Right lobe of liver (tissue), 6 donors: ENCODE measurements at regions not wholly inside any gene's neighbourhood (a gene's known extent, or its start where the extent isn't known, plus 50 kb on each side); places are given as distances from the start of the nearest gene placed in this dataset.

Source experiments
- ATAC-seq, 4 donors: fragments of 200-7000 bp; cut with Tn5 transposase; one replicate each; pipeline ENCODE4 v1.9.1; 2020; ENCODE audit warnings: mild to moderate bottlenecking in 4 of 4, moderate library complexity in 4 of 4
- DNase-seq, 3 donors: peaks; one replicate each; pipeline ENCODE4 v3.0.0-alpha.2; 2020
- H3K27ac ChIP-seq, 3 donors: fragments of 200-600 bp; one replicate each; pipeline ENCODE4 v1.8.0; 2022
- H3K27me3 ChIP-seq, 2 donors: fragments of 200-600 bp; one replicate each; pipeline ENCODE4 v1.8.0; 2022
- H3K36me3 ChIP-seq, 4 donors: fragments of 200-600 bp; sonication (generic) in 1 of 4; one replicate each; pipeline versions ENCODE4 v1.5.1 to v1.8.0; 2017 to 2022; ENCODE audit warnings: control low read depth in 1 of 4
- H3K4me1 ChIP-seq, 4 donors: fragments of 200-600 bp; sonication (generic) in 1 of 4; one replicate each; pipeline versions ENCODE4 v1.5.1 to v1.8.0; 2017 to 2022; ENCODE audit warnings: control low read depth in 1 of 4
- H3K4me3 ChIP-seq, 3 donors: fragments of 200-600 bp; one replicate each; pipeline ENCODE4 v1.8.0; 2022
- H3K9me3 ChIP-seq, 4 donors: fragments of 200-600 bp; sonication (generic) in 1 of 4; one replicate each; pipeline versions ENCODE4 v1.5.1 to v1.8.0; 2017 to 2022; ENCODE audit warnings: control low read depth in 1 of 4
- POLR2A ChIP-seq: fragments of 450-650 bp; IDR thresholded peaks from one replicate; pipeline ENCODE4 v1.6.1; 2017; ENCODE audit warnings: antibody characterized with exemption, mild to moderate bottlenecking
- WGBS: methylation state at CpG from one replicate; pipeline ENCODE4 v1.1.6; 2018; ENCODE audit warnings: low coverage, low lambda C conversion rate; ENCODE audit not compliant: insufficient coverage; ENCODE audit errors: missing lambda C conversion rate; 5-methylcytosine and 5-hydroxymethylcytosine counted together
- intact Hi-C, 2 donors: fragments of 100-400 bp; cut with DNase I; formaldehyde crosslinking; loops; one replicate each; pipeline versions ENCODE4 v1.11.2 to v1.14.1; 2022
- TF ChIP-seq, protein P1 (sequence below), 4 donors: fragments of 200-600 bp in 3 of 4; fragments of 450-650 bp in 1 of 4; IDR thresholded peaks; one replicate each; pipeline versions ENCODE4 v1.5.1 to v1.8.0; 2016 to 2022; ENCODE audit warnings: antibody characterized with exemption in 4 of 4, mild to moderate bottlenecking in 2 of 4
- donor health status: DM: no; HTN: yes; CAD: no.
- donor health status: DM: no; HTN: no; CAD: no.
- donor health status: DM: no; HTN: no; CAD: no.
- donor health status: DM: no; HTN: yes; CAD: no.
- donor health status: DM: no; HTN: yes; CAD: no.

DNA sequence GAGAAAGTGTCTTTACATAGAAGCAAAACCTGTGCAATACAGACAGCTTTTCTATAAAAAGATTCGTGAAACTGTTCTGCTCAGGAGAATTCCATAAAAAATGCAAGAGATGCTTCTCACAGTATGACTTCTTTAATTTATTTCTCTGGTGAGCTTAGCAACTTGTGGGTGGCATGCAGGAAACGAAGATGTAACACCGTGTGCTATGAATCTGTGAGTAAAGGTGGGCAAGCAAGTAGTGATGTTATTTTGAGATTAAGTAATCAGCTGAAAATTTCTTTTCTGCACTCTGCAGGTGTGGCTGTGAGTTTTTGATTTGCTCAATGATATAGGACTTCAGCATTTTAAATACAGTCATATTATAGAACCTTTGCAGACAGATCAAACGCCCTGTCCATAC lies 656.8 kb upstream of the NCAM2 start:
- ATAC-seq, result no peak
- Histone ChIP-seq H3K4me3 (no peak overlapping the region), H3K4me1 (no peaks in the 10 kb centered on the region), H3K36me3 (no peaks in the 10 kb centered on the region), H3K27me3 (no peaks in the 10 kb centered on the region), H3K9me3 (no peaks in the 10 kb centered on the region), H3K27ac (no peak overlapping the region)
- TF ChIP-seq POLR2A, result no peak
- TF ChIP-seq, protein P1, sequence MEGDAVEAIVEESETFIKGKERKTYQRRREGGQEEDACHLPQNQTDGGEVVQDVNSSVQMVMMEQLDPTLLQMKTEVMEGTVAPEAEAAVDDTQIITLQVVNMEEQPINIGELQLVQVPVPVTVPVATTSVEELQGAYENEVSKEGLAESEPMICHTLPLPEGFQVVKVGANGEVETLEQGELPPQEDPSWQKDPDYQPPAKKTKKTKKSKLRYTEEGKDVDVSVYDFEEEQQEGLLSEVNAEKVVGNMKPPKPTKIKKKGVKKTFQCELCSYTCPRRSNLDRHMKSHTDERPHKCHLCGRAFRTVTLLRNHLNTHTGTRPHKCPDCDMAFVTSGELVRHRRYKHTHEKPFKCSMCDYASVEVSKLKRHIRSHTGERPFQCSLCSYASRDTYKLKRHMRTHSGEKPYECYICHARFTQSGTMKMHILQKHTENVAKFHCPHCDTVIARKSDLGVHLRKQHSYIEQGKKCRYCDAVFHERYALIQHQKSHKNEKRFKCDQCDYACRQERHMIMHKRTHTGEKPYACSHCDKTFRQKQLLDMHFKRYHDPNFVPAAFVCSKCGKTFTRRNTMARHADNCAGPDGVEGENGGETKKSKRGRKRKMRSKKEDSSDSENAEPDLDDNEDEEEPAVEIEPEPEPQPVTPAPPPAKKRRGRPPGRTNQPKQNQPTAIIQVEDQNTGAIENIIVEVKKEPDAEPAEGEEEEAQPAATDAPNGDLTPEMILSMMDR (IDR thresholded peaks at IDR 0.05), result no peak
- intact Hi-C loops, result no loop called here
- WGBS, result 46% methylated on average over 4 of the region's 4 CpGs
- no peak for DNase-seq

DNA sequence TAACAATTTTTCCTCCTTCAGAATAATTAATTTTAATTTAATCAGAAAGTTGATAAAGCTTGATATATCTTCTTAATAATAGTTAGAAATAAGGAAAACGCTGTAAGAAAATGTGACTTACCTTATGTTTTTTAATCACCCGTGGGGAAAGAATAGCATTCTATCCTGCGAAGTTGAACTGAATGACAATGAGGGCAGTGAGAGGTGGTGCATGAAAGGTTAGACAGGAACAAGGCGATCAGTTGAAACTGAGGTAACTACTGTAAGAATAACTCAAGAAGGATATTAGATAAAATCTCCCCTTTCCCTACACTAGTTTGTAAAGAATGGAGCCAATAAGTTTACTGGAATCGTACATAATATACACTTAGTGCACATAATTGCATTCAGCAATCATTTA lies 655.0 kb upstream of the NCAM2 start:
- H3K9me3 ChIP-seq, result no peaks in the 10 kb centered on the region
- no peak for ATAC-seq
- no peaks in the 10 kb centered on the region for H3K36me3 ChIP-seq
- WGBS, result 46% methylated on average over 5 of the region's 5 CpGs
- H3K27ac ChIP-seq, result no peak overlapping the region
- no peaks in the 10 kb centered on the region for H3K27me3 ChIP-seq
- DNase-seq, result no peak
- no peaks in the 10 kb centered on the region for H3K4me1 ChIP-seq
- no peak for TF ChIP-seq POLR2A
- no peak overlapping the region for H3K4me3 ChIP-seq
- intact Hi-C loops, result no loop called here

- Histone ChIP-seq H3K4me1 (no peaks in the 10 kb centered on the region), H3K9me3 (no peaks in the 10 kb centered on the region), H3K27me3 (no peaks in the 10 kb centered on the region), H3K27ac (no peak overlapping the region), H3K36me3 (no peaks in the 10 kb centered on the region), H3K4me3 (no peak overlapping the region)
- ATAC-seq (no peak), DNase-seq (no peak)
- TF ChIP-seq, protein P1 (IDR thresholded peaks at IDR 0.05), result no peak
- TF ChIP-seq POLR2A, result no peak
- 40% methylated on average over 4 of the region's 4 CpGs for WGBS
- intact Hi-C loops, result no loop called here
These were observed 647.1 kb upstream of the NCAM2 start for GRCh38 chr21:20351138-20351537.

- DNase-seq, result no peak
- no peak for ATAC-seq
- Histone ChIP-seq H3K4me1 (no peaks in the 10 kb centered on the region), H3K9me3 (no peaks in the 10 kb centered on the region), H3K36me3 (no peaks in the 10 kb centered on the region), H3K4me3 (no peak overlapping the region), H3K27me3 (no peaks in the 10 kb centered on the region), H3K27ac (no peak overlapping the region)
- TF ChIP-seq, protein P1 (IDR thresholded peaks at IDR 0.05), result no peak
- no peak for TF ChIP-seq POLR2A
- intact Hi-C loops, result no loop called here
- 21% methylated on average over 2 of the region's 2 CpGs for WGBS
These were observed 644.9 kb upstream of the NCAM2 start for GRCh38 chr21:20353351-20353750.

GRCh38 chr21:20373031-20373430 lies 625.2 kb upstream of the NCAM2 start:
- DNase-seq (no peak), ATAC-seq (no peak)
- Histone ChIP-seq H3K4me3 (no peak overlapping the region), H3K9me3 (no peaks in the 10 kb centered on the region), H3K27ac (no peak overlapping the region), H3K36me3 (no peaks in the 10 kb centered on the region), H3K4me1 (no peaks in the 10 kb centered on the region), H3K27me3 (peaks cover 0 to 4% of the 10 kb centered on the region in 2 donors)
- intact Hi-C loops, result no loop called here
- WGBS, result 24% methylated on average over 4 of the region's 4 CpGs
- TF ChIP-seq, protein P1 (IDR thresholded peaks at IDR 0.05), result no peak
- TF ChIP-seq POLR2A, result no peak
